Cardiac fibroblast (primary cell): ENCODE measurements at regions not wholly inside any gene's neighbourhood (a gene's known extent, or its start where the extent isn't known, plus 50 kb on each side); places are given as distances from the start of the nearest gene placed in this dataset.

Experiments used
- DNase-seq, 2 donors: peaks; one replicate each; pipeline versions ENCODE4 v3.0.0 to v3.0.0-alpha.2; 2010; ENCODE audit warnings: low read depth in 2 of 2
- H3K4me3 ChIP-seq, 2 donors: replicated peaks in 1 of 2; 1 replicate in 1 of 2; 2 replicates in 1 of 2; pipeline ENCODE4 v1.5.1; 2011; ENCODE audit warnings: low read depth in 2 of 2, low read length in 2 of 2, mild to moderate bottlenecking in 2 of 2, moderate library complexity in 1 of 2
- TF ChIP-seq, protein P1 (sequence below): IDR thresholded peaks from one replicate; pipeline ENCODE4 v1.5.1; 2011; ENCODE audit warnings: low read depth, mild to moderate bottlenecking, low read length, inconsistent platforms

DNA sequence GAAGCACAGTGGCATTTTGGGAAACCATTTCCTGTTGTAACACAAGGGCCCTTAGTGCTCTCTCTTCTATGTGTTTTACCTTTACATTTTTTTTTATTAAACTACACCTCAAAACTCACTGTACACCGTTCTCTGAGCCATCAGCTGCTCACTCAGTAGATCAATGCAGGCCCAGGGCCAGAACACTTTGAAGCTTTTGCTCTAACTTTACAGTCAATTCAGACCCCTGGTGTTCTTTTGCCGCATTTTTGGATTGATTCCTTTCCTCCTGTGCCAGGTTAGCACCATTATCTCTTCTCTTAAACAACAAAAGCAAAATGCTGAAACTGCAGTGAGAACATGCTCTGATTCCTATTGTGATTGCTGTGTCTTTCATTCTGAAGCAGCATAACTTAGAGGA lies 269.8 kb upstream of the RGMB start:
- H3K4me3 ChIP-seq = no peak overlapping the region
- no peak for DNase-seq
- TF ChIP-seq, protein P1, sequence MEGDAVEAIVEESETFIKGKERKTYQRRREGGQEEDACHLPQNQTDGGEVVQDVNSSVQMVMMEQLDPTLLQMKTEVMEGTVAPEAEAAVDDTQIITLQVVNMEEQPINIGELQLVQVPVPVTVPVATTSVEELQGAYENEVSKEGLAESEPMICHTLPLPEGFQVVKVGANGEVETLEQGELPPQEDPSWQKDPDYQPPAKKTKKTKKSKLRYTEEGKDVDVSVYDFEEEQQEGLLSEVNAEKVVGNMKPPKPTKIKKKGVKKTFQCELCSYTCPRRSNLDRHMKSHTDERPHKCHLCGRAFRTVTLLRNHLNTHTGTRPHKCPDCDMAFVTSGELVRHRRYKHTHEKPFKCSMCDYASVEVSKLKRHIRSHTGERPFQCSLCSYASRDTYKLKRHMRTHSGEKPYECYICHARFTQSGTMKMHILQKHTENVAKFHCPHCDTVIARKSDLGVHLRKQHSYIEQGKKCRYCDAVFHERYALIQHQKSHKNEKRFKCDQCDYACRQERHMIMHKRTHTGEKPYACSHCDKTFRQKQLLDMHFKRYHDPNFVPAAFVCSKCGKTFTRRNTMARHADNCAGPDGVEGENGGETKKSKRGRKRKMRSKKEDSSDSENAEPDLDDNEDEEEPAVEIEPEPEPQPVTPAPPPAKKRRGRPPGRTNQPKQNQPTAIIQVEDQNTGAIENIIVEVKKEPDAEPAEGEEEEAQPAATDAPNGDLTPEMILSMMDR = no peak

DNA sequence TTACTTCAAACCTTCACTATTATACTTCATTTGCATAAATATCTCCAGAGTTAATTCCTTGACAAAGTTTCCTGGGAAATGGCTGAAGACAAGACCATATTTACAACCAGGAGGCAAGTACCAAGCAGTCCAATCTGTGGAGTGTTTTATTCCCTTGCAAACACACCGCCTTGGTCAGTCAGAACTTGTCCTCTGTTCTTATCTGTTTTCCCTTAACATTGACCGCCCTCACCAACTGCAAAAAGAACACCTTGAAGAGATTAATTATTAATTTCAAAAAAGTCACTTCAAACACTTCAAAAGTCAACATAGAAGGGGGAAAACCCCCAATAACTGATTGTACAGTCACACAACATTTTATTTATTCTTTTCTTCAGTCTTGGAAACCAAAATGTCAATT lies 269.0 kb upstream of the RGMB start:
- H3K4me3 ChIP-seq = no peak overlapping the region
- DNase-seq = no peak
- TF ChIP-seq, protein P1 = no peak

DNA sequence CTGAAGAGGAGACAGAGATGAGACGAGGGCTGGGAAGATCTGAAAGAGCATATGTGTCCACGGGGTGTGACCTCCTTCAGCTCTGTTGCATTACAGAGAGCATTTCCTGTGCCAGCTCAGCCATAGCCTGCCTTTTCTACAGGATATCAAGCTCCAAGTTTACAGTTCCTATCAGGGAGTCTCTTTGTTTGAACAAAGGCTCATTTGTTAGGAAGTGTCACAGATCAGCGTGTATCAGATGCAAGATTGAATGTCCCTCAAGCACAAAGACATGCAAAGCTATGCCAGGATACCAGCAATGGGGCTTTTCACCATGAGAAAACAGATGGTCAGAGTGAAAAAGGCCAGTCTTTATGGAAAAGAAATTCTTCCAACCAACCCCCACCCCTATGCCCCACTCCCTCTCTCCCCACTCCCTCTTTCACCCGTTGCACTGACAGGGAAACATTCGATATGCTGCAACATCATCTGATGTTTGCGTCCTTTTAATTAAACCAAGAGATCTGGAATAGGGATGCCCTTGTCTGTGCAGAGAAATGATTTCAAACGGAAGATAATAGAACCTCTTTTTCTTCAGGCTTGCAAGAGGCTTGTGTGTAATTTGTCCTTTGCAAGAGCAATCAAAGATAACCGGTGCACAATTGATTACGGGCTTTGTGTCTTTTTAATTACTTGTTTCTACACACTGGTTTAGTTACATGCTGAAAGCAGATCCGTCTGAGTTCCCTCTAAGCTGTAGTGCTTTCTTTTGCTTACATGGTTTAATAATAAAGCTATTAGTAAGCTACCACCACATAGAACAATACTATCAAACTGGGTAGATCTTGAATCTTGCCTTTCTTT lies 263.1 kb upstream of the RGMB start:
- TF ChIP-seq, protein P1 = no peak
- H3K4me3 ChIP-seq = no peak overlapping the region
- peak; percentile 16 to 33 for DNase-seq

DNA sequence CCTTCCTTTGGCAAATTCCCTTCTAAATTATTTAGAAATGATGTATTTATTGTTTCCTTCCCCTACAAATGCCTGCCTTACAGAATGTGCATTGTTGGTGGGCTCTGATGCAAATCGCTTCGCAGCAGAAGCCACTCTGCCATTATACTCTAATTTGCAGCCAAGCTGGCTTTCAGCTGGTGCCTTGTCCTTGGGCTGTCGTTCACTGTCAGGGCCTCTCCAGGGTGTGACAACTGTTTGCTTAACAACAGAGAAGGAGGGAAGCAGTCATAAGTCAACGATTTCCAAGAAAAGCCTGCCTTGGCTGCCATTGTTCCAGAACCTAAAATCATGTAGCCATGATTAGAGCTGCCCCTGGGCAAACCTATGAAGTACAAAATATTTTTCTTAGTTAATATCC lies 260.1 kb upstream of the RGMB start:
- no peak overlapping the region for H3K4me3 ChIP-seq
- DNase-seq = no peak
- TF ChIP-seq, protein P1 = no peak

DNA sequence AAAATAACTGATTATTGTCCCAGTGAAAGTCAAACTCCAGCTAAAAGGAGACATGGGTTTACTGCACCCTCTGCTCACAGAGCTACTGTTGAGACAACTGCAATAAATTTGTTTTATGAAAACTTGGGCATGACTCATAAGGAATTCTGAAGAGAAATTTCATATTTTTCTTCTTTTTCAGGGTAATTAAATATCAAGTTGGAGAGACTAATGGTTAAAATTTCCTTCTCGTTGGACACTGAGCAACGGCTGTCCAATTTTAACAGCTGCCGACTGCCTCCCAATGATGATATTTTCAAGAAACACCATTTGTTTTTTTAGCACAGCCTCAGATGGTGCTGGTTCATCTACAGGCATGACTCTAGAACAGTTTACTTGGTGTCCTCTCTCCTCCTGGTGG lies 259.2 kb upstream of the RGMB start:
- TF ChIP-seq, protein P1 = no peak
- no peak overlapping the region for H3K4me3 ChIP-seq
- DNase-seq = peak in 1 of 2 donors; percentile 4

DNA sequence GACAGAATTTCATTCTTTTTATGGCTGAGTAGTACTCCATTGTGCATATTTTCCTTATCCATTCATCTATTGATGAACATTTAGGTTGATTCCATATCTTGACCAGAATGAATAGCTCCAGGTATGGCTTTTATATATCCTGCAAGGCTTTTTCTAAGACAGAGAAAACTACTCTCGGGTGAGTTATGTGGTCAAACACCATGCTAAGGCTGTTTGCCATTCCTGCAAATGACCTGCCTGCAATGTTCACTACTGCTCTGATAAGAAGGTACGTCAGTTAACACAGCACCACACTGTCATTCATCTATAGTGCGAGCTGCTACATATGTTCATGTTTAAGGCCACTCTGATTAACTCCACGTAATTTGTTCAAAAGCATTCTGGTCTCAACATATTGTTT lies 256.8 kb upstream of the RGMB start:
- TF ChIP-seq, protein P1 = no peak
- H3K4me3 ChIP-seq = no peak overlapping the region
- DNase-seq = no peak
